Prostate gland (tissue), 2 donors: ENCODE measurements at regions not wholly inside any gene's neighbourhood (a gene's known extent, or its start where the extent isn't known, plus 50 kb on each side); places are given as distances from the start of the nearest gene placed in this dataset.

Experiments
- POLR2A ChIP-seq: fragments of 450-650 bp; IDR thresholded peaks from one replicate; pipeline ENCODE4 v1.6.1; 2016; ENCODE audit warnings: antibody characterized with exemption, mild to moderate bottlenecking
- POLR2AphosphoS5 ChIP-seq: sonication (generic); formaldehyde crosslinking; IDR thresholded peaks from one replicate; pipeline ENCODE4 v1.6.1; 2017; ENCODE audit warnings: antibody characterized with exemption
- TF ChIP-seq, protein P1 (sequence below), 4 experiments: fragments of 200-600 bp in 2 of 4; fragments of 450-650 bp in 2 of 4; sonication (generic) in 2 of 4; IDR thresholded peaks; 1 replicate in 3 of 4; 2 replicates in 1 of 4; pipeline ENCODE4 v1.5.1; 2016 to 2019; ENCODE audit warnings: antibody characterized with exemption in 4 of 4, mild to moderate bottlenecking in 2 of 4, moderate library complexity in 2 of 4

DNA sequence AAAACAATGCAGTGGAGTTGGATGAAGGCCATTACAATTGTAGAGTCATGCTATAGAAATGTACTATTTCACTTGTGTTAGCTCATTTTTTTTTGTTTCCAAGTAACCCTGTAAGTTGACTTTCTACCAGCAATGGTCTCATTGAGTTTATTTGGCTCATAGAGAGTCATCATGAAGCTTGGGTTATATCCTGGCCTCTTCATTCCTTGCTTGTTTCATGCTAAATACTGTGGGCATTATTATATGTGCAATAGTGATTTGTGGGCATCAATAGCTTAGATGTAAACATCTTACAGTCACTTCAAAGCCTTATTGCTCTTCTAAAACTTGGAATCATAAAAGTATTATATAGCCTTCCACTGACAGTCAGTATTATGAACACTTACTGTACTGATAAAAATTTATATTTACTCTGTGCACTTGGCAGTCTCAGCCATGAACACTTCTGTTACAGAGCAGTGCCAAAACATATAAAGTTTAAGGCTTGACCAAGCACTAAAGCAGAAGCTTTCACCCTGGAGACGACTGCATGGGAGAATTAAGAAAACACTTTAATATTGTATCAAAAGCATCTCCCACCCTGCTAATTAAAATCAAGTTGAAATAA, 751.2 kb downstream of the SATB2 start:
- TF ChIP-seq POLR2A = no peak
- TF ChIP-seq, protein P1, sequence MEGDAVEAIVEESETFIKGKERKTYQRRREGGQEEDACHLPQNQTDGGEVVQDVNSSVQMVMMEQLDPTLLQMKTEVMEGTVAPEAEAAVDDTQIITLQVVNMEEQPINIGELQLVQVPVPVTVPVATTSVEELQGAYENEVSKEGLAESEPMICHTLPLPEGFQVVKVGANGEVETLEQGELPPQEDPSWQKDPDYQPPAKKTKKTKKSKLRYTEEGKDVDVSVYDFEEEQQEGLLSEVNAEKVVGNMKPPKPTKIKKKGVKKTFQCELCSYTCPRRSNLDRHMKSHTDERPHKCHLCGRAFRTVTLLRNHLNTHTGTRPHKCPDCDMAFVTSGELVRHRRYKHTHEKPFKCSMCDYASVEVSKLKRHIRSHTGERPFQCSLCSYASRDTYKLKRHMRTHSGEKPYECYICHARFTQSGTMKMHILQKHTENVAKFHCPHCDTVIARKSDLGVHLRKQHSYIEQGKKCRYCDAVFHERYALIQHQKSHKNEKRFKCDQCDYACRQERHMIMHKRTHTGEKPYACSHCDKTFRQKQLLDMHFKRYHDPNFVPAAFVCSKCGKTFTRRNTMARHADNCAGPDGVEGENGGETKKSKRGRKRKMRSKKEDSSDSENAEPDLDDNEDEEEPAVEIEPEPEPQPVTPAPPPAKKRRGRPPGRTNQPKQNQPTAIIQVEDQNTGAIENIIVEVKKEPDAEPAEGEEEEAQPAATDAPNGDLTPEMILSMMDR (IDR thresholded peaks at IDR 0.05) = no peak
- no peak for TF ChIP-seq POLR2AphosphoS5
